Gastroesophageal sphincter (tissue), 4 donors: ENCODE measurements at regions not wholly inside any gene's neighbourhood (a gene's known extent, or its start where the extent isn't known, plus 50 kb on each side); places are given as distances from the start of the nearest gene placed in this dataset.

Source experiments
- ATAC-seq: fragments of 150-250 bp; one replicate; pipeline ENCODE4 v1.9.1; 2016; ENCODE audit warnings: mild to moderate bottlenecking, moderate library complexity
- H3K27ac ChIP-seq, 4 donors: fragments of 200-600 bp; sonication (generic) in 3 of 4; 1 replicate in 3 of 4; 2 replicates in 1 of 4; pipeline ENCODE4 v1.5.1; 2016 to 2019
- H3K27me3 ChIP-seq: fragments of 200-600 bp; sonication (generic); one replicate; pipeline ENCODE4 v1.5.1; 2019
- H3K36me3 ChIP-seq, 2 donors: fragments of 200-600 bp; sonication (generic); one replicate each; pipeline ENCODE4 v1.5.1; 2019; ENCODE audit warnings: control low read depth in 1 of 2
- H3K4me1 ChIP-seq, 3 donors: fragments of 200-600 bp; sonication (generic); 1 replicate in 2 of 3; 2 replicates in 1 of 3; pipeline ENCODE4 v1.5.1; 2016 to 2019; ENCODE audit warnings: control low read depth in 2 of 3
- H3K4me3 ChIP-seq, 2 donors: fragments of 200-600 bp; sonication (generic); one replicate each; pipeline ENCODE4 v1.5.1; 2019; ENCODE audit warnings: mild to moderate bottlenecking in 1 of 2, moderate library complexity in 1 of 2
- H3K9me3 ChIP-seq, 3 donors: fragments of 200-600 bp; sonication (generic); one replicate each; pipeline ENCODE4 v1.5.1; 2017 to 2019; ENCODE audit warnings: control low read depth in 2 of 3
- EP300 ChIP-seq: sonication (generic); formaldehyde crosslinking; IDR thresholded peaks from one replicate; pipeline ENCODE4 v1.6.1; 2017; ENCODE audit warnings: antibody characterized with exemption, mild to moderate bottlenecking
- POLR2A ChIP-seq, 2 donors: fragments of 450-650 bp; IDR thresholded peaks; one replicate each; pipeline ENCODE4 v1.6.1; 2017; ENCODE audit warnings: antibody characterized with exemption in 2 of 2, mild to moderate bottlenecking in 2 of 2, moderate library complexity in 1 of 2
- POLR2AphosphoS5 ChIP-seq: sonication (generic); formaldehyde crosslinking; IDR thresholded peaks from one replicate; pipeline ENCODE4 v1.6.1; 2017; ENCODE audit warnings: antibody characterized with exemption
- WGBS, 2 donors: methylation state at CpG; one replicate each; pipeline ENCODE4 v1.1.5; 2018; ENCODE audit warnings: low coverage in 1 of 2; 5-methylcytosine and 5-hydroxymethylcytosine counted together
- TF ChIP-seq, protein P1 (sequence below), 4 experiments: fragments of 200-600 bp in 2 of 4; fragments of 450-650 bp in 2 of 4; sonication (generic) in 1 of 4; IDR thresholded peaks; one replicate each; pipeline ENCODE4 v1.5.1; 2017 to 2019; ENCODE audit warnings: antibody characterized with exemption in 4 of 4, mild to moderate bottlenecking in 2 of 4, moderate library complexity in 2 of 4

DNA sequence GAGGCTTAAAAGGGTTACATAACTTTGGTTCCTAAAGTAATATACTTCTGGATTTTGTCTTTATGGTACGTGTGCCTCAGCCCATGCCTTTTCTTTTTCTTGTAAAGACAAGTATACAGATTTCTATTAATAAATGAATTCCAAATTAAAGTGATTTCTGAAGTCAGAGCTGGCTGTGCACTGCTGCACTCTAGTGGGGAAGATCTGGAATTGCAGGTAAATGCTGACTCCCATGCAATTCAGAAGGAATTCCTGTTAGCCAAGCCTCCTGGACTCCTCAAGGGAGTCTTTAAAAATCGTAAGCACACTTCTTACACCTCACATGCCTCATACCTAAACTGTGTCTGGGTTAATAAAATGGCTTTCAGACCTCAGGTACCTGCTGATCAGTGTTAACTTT lies 118.4 kb upstream of the SLC7A1 start:
- ATAC-seq: no peak

DNA sequence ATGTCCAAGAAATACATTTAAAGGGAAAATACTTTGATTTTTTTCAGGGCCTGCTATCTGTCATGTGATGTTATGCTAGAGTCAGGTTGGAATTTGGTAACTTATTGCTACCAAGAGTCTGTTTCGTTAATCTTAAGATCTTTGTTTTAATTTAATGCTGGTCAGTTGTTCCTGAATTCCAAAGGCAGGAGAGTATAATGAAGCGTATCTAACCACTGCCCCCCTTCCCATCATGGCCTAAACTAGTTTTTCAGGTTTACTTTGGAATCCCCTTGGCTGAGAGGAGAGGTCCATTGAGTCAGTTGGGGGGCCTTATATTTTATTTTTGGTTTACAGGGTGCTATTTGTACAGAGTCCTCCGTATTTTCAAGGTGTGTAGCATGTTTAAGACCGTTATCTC lies 116.3 kb upstream of the SLC7A1 start:
- ATAC-seq: no peak
- Histone ChIP-seq H3K27ac (no peak overlapping the region), H3K9me3 (peaks cover 0 to 11% (median 0%) of the 10 kb centered on the region in 3 donors), H3K4me3 (no peak overlapping the region), H3K36me3 (no peaks in the 10 kb centered on the region), H3K27me3 (peaks cover 7% of the 10 kb centered on the region), H3K4me1 (no peaks in the 10 kb centered on the region)
- no peak for TF ChIP-seq POLR2A (IDR thresholded peaks at IDR 0.05)
- TF ChIP-seq POLR2AphosphoS5: no peak
- TF ChIP-seq, protein P1, sequence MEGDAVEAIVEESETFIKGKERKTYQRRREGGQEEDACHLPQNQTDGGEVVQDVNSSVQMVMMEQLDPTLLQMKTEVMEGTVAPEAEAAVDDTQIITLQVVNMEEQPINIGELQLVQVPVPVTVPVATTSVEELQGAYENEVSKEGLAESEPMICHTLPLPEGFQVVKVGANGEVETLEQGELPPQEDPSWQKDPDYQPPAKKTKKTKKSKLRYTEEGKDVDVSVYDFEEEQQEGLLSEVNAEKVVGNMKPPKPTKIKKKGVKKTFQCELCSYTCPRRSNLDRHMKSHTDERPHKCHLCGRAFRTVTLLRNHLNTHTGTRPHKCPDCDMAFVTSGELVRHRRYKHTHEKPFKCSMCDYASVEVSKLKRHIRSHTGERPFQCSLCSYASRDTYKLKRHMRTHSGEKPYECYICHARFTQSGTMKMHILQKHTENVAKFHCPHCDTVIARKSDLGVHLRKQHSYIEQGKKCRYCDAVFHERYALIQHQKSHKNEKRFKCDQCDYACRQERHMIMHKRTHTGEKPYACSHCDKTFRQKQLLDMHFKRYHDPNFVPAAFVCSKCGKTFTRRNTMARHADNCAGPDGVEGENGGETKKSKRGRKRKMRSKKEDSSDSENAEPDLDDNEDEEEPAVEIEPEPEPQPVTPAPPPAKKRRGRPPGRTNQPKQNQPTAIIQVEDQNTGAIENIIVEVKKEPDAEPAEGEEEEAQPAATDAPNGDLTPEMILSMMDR (IDR thresholded peaks at IDR 0.05): no peak
- WGBS, 2 donors: 68 to 94% methylated on average over 2 to 4 of the region's 4 CpGs

More for the DNA sequence above, 118.4 kb upstream of the SLC7A1 start:
- Histone ChIP-seq H3K27ac (no peak overlapping the region), H3K9me3 (peaks cover 0 to 11% (median 0%) of the 10 kb centered on the region in 3 donors), H3K36me3 (no peaks in the 10 kb centered on the region), H3K4me1 (no peaks in the 10 kb centered on the region), H3K4me3 (no peak overlapping the region), H3K27me3 (peaks cover 7% of the 10 kb centered on the region)
- WGBS, 2 donors: 64 to 67% methylated on average over 2 of the region's 2 CpGs
- TF ChIP-seq EP300 (no peak), POLR2AphosphoS5 (no peak), POLR2A (IDR thresholded peaks at IDR 0.05) (no peak)
- TF ChIP-seq, protein P1 (IDR thresholded peaks at IDR 0.05): peak in 1 of 4 experiments; percentile 25

DNA sequence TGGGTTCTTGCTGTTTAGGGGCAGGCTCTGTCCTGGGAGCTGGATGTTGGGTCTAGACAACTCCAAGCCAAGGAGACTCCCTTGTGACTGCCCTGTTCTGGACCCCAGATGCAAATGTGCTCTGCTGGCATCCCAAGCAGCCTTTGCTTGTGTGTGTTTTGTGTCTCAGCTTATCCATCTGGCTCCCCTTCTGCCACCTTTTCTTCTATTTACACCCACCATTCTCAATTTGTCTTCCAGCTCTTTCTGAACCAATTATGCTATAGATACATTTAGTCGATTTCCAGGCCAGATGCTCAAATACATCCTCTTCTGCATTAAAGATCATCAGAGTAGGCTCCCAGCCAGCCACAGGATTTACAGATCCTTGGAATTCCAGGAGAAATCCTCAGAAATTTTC lies 115.0 kb upstream of the SLC7A1 start:
- peaks cover 7% of the 10 kb centered on the region for H3K27me3 ChIP-seq
- ATAC-seq: no peak
- H3K36me3 ChIP-seq: no peaks in the 10 kb centered on the region
- TF ChIP-seq, protein P1 (IDR thresholded peaks at IDR 0.05): no peak
- TF ChIP-seq POLR2A (IDR thresholded peaks at IDR 0.05) (no peak), EP300 (no peak), POLR2AphosphoS5 (no peak)
- peaks cover 0 to 20% (median 0%) of the 10 kb centered on the region in 3 donors for H3K9me3 ChIP-seq
- WGBS, 2 donors: 88% methylated on average over 1 of the region's 1 CpG; no CpG with 5 or more reads in 1 of the 2 donors
- no peaks in the 10 kb centered on the region for H3K4me1 ChIP-seq
- no peak overlapping the region for H3K4me3 ChIP-seq
- H3K27ac ChIP-seq: no peak overlapping the region

DNA sequence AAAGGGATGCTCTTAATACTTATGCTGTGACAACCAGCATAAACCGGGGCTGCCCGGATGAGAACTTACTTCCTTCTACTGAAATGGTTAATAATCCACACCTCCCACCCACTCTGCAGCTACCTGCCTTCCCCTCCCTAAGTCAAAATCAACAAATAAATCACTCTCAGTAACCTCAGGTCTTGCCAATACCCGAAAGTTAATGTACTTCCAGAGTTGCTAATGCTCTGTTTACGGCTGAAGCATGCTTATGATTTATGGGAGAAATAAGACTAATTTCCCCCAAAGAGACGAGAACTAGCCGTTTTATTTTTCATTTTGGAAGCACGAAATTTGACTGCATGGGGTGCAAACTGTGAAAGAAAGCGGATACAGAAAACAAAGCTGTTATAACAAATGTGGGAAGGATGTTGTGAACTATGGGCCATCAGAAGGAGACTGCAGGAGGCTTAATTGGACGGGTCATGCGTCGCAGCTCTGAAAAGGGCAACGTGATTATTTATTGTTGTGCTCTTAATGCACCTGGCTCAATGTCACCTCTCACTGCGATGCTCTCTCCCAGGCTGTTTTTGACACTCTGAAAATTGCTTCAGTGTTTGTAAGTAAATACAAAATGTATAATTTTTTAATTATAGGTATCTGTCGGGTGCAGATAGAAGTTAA lies 114.0 kb upstream of the SLC7A1 start:
- H3K4me1 ChIP-seq: no peaks in the 10 kb centered on the region
- TF ChIP-seq, protein P1 (IDR thresholded peaks at IDR 0.05): no peak
- no peak for TF ChIP-seq POLR2AphosphoS5
- TF ChIP-seq POLR2A (IDR thresholded peaks at IDR 0.05): no peak
- TF ChIP-seq EP300: no peak
- H3K4me3 ChIP-seq: no peak overlapping the region
- H3K27me3 ChIP-seq: peaks cover 7% of the 10 kb centered on the region
- 36 to 63% methylated on average over 5 to 13 of the region's 14 CpGs for WGBS, 2 donors
- no peak for ATAC-seq
- peaks cover 0 to 21% (median 0%) of the 10 kb centered on the region in 3 donors for H3K9me3 ChIP-seq
- H3K36me3 ChIP-seq: no peaks in the 10 kb centered on the region
- no peak overlapping the region for H3K27ac ChIP-seq

DNA sequence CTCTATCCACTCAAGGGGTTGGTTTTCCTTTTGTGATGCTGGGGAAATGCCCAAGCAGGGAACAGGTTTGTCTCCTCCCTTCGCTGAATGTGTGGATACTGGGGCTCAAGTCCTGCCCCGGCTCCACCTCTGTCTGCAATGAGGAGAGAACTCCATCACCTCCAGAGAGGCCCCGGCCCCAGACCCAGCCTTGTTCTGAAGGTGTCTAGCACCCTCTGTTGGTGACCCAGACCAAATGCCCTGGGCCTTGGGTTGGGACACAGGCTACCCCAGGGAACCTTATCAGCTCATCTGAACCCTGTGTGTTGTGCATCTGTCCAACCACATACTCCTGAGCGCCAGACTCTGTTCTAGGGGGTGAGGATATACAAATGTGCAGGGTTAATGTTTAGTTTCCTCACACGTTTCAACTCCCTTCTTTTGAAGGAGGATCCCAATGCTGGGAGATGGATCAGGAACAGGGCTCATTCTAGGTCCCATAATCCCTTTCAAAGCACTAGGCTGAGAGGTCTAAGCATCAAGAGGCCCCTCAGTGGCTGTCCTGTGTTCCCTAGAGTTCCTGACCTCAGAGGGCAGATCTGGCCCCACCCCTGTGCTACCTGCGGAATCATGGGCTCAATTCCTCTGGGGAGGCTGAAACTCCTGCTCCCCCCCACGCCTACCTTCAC lies 112.5 kb upstream of the SLC7A1 start:
- H3K9me3 ChIP-seq: peaks cover 0 to 11% (median 0%) of the 10 kb centered on the region in 3 donors
- no peak overlapping the region for H3K4me3 ChIP-seq
- ATAC-seq: no peak
- H3K27ac ChIP-seq: no peak overlapping the region
- WGBS, 2 donors: 58 to 90% methylated on average over 2 to 3 of the region's 7 CpGs
- no peaks in the 10 kb centered on the region for H3K4me1 ChIP-seq
- TF ChIP-seq, protein P1 (IDR thresholded peaks at IDR 0.05): peak in 1 of 4 experiments; percentile 51
- TF ChIP-seq POLR2A (IDR thresholded peaks at IDR 0.05): no peak
- no peaks in the 10 kb centered on the region for H3K36me3 ChIP-seq
- H3K27me3 ChIP-seq: no peaks in the 10 kb centered on the region
